SW 1271 (cell line): ENCODE measurements at regions not wholly inside any gene's neighbourhood (a gene's known extent, or its start where the extent isn't known, plus 50 kb on each side); places are given as distances from the start of the nearest gene placed in this dataset.

Source experiments
- DNase-seq, 2 experiments: peaks; one replicate each; lab custom pipeline; 2025; lab: John Stamatoyannopoulos, UW

GRCh38 chr11:113634940-113635575 lies 71.0 kb downstream of the TMPRSS5 start:
- no peak for DNase-seq

GRCh38 chr11:113632981-113633380 lies 73.1 kb downstream of the TMPRSS5 start:
- no peak for DNase-seq

GRCh38 chr11:113629562-113629961 lies 76.5 kb downstream of the TMPRSS5 start:
- no peak for DNase-seq

- DNase-seq, result no peak
Observed at GRCh38 chr11:113628912-113629311, 77.2 kb downstream of the TMPRSS5 start.

- DNase-seq, result no peak
Observed at GRCh38 chr11:113627946-113628345, 78.2 kb downstream of the TMPRSS5 start.

GRCh38 chr11:113627297-113627696 lies 78.8 kb downstream of the TMPRSS5 start:
- DNase-seq, result no peak

- DNase-seq, result no peak
Observed at GRCh38 chr11:113626736-113627135, 79.4 kb downstream of the TMPRSS5 start.

- no peak for DNase-seq
Observed at GRCh38 chr11:113623114-113623513, 83.0 kb downstream of the TMPRSS5 start.

- no peak for DNase-seq
Observed at GRCh38 chr11:113618360-113618759, 87.7 kb downstream of the TMPRSS5 start.

- DNase-seq, result no peak
Observed at GRCh38 chr11:113615773-113616172, 90.3 kb downstream of the TMPRSS5 start.

GRCh38 chr11:113615098-113615497 lies 91.0 kb downstream of the TMPRSS5 start:
- DNase-seq, result no peak

- DNase-seq, result no peak
Observed at GRCh38 chr11:113614097-113614496, 92.0 kb downstream of the TMPRSS5 start.

GRCh38 chr11:113613619-113614018 lies 92.5 kb downstream of the TMPRSS5 start:
- no peak for DNase-seq

- no peak for DNase-seq
Observed at GRCh38 chr11:113604186-113604585, 101.9 kb downstream of the TMPRSS5 start.

GRCh38 chr11:113603277-113604059 lies 102.6 kb downstream of the TMPRSS5 start:
- no peak for DNase-seq

GRCh38 chr11:113602483-113602882 lies 103.6 kb downstream of the TMPRSS5 start:
- no peak for DNase-seq

GRCh38 chr11:113596658-113597057 lies 109.5 kb downstream of the TMPRSS5 start:
- no peak for DNase-seq

- no peak for DNase-seq
Observed at GRCh38 chr11:113595810-113596594, 110.1 kb downstream of the TMPRSS5 start.

GRCh38 chr11:113593698-113594308 lies 112.3 kb downstream of the TMPRSS5 start:
- no peak for DNase-seq

- DNase-seq, result no peak
Observed at GRCh38 chr11:113591117-113591516, 115.0 kb downstream of the TMPRSS5 start.

- DNase-seq, result no peak
Observed at GRCh38 chr11:113587308-113587739, 112.1 kb upstream of the DRD2 start.

- no peak for DNase-seq
Observed at GRCh38 chr11:113584371-113584770, 109.2 kb upstream of the DRD2 start.
